HG03066 (cell line): ENCODE measurements at regions not wholly inside any gene's neighbourhood (a gene's known extent, or its start where the extent isn't known, plus 50 kb on each side); places are given as distances from the start of the nearest gene placed in this dataset.
"Not testable (repeated sequence)": the region's sequence is repeated elsewhere in the genome, so short reads cannot be mapped to it uniquely, and the experiment has no call there.

ENCODE experiments used
- ATAC-seq: cut with Tn5 transposase; IDR thresholded peaks from one replicate; pipeline ENCODE4 v1.9.1; 2021; ENCODE audit warnings: low read depth; ENCODE audit not compliant: unreplicated experiment

GRCh38 chr12:73001806-73002205, 729.6 kb downstream of the TRHDE start:
- ATAC-seq: not testable (repeated sequence)

DNA sequence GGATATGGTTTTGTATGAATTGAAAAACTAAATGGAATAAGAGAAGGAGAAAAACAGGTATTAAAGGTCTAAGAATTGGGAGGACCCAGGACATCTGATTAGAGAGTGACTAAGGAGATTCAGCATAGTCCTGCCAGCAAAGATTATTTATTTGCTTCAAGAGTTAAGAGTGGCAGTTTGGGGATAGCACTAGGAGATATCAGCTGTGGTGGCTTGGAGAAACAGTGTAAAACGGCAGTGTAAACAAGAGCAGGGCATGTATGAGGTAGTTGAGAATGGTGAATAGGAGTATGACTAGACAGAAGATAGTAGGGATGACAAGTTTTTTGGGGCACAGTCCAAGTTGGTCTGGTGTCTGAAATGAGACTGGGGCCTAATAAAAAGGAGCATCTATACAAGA, 730.3 kb downstream of the TRHDE start:
- not testable (repeated sequence) for ATAC-seq

DNA sequence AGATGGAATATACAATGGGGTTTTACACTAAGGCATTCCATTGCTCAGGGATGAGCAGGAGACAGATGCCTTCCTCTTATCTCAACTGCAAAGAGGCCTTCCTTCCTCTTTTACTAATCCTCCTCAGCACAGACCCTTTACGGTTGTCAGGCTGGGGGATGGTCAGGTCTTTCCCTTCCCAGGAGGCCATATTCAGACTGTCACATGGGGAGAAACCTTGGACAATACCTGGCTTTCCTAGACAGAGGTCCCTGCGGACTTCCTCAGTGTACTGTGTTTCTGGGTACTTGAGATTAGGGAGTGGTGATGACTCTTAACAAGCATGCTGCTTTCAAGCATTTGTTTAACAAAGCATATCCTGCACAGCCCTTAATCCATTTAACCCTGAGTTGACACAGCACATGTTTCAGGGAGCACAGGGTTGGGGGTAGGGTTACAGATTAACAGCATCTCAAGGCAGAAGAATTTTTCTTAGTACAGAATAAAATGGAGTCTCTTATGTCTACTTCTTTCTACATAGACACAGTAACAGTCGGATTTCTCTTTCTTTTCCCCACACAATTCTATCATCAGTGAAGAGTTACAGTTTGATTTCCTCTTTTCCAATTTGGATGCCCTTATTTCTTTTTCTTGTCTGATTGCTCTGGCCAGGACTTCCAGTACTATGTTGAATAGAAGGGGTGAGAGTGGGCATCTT, 737.1 kb downstream of the TRHDE start:
- not testable (repeated sequence) for ATAC-seq

GRCh38 chr12:73017981-73018380, 745.8 kb downstream of the TRHDE start:
- ATAC-seq: no peak

DNA sequence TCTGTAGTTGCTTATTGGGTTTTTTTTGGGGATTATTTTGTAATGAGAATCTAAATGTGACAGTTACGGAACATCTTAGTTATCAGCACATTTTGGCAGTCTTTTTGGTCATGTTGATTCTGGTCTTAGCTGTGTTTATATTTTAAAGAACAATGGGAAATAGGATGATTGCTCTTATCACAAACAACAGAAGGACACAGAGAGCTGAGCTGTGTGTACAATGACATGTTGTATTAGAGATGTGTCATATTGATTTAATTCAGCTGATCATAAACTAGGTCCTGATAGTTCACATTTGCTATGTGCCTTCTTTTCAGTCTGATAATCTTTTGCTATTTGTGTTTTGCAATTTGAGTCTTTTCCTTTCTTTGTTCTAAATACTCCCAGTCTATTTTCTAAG, 781.7 kb downstream of the TRHDE start:
- ATAC-seq: no peak

GRCh38 chr12:73057428-73057827, 785.3 kb downstream of the TRHDE start:
- no peak for ATAC-seq

GRCh38 chr12:73065913-73066312, 793.7 kb downstream of the TRHDE start:
- ATAC-seq: no peak

DNA sequence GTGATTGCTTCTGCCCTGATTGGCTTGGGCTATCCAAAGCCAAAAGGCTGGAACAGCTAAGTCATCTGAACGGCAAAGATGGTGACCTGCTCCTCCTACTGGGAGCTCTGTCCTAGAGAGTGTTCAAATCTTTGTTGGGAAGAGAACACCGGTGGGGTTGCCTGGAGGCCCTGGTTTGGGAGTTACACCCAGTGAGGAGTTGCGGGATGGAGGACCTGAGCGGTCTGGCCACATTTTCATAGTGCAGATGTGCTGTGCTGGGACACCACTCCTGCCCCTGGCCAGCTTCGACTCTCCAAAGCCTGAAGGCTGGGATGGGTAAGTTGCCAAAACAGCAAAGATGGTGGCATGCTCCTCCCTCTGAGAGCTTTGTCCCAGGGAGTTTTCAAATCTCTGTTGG, 795.4 kb downstream of the TRHDE start:
- ATAC-seq: no peak

DNA sequence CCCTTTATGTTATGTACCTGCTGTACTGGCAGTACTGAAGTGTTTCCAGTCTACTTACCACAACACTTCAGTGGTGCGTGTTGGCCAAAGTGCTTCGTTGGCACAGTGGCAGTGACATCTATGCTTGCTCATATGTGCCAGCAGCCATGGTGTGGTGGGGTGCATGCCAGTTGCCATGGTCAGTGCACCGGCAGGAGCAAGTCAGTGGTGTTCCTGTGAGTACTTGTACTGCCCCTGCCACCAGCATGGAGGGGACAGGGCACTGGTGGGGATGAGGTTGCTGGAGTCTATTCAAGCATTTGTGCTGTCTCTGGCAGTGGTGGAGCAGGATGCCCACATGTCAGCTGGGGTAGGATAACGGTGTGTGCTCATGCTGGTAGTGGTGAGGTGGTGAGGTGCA, 800.0 kb downstream of the TRHDE start:
- no peak for ATAC-seq

DNA sequence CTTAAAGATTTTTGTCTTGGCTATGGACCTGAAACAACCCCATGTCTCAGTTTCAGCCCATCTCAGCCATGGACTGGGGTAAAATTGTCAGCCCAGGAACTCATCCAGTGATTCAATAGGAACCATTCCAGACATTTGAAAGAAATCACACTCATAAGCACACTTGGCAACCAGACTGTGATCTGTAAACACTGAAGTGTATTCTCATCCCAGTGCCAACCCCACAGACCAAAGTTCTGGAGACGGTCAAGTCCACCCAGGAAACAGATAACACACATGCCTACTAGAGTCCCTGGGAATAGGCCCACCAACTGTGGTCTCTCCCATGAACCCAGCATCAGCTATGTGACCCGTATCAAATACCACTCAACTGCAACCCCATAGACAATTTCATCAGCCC, 804.6 kb downstream of the TRHDE start:
- no peak for ATAC-seq

- ATAC-seq: no peak
These were observed 811.6 kb downstream of the TRHDE start for GRCh38 chr12:73083736-73084135.

DNA sequence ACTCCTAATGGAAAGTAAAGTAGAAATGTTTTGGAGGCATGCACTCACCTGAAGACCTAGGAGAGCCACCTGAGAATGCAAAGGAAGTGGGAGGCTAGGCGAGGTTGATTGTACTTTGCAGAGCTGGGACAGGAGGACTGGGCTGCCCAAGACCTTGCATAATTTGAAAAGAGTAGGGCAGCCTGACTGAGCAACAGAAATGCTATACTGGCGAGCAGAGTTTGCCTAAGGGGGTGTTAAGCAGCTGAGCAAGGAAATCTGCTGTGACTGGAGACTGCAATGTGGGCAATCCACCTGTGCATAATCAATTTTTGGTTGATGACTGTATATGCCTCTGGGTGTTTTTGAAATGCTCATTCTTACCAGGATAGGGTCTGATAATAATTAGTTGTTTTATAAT, 834.1 kb downstream of the TRHDE start:
- ATAC-seq: no peak

- no peak for ATAC-seq
These were observed 834.7 kb downstream of the TRHDE start for GRCh38 chr12:73106896-73107295.

GRCh38 chr12:73110816-73111215, 838.6 kb downstream of the TRHDE start:
- ATAC-seq: no peak

GRCh38 chr12:73112035-73112816, 840.1 kb downstream of the TRHDE start:
- no peak for ATAC-seq

- no peak for ATAC-seq
These were observed 852.3 kb downstream of the TRHDE start for GRCh38 chr12:73124480-73124879.

DNA sequence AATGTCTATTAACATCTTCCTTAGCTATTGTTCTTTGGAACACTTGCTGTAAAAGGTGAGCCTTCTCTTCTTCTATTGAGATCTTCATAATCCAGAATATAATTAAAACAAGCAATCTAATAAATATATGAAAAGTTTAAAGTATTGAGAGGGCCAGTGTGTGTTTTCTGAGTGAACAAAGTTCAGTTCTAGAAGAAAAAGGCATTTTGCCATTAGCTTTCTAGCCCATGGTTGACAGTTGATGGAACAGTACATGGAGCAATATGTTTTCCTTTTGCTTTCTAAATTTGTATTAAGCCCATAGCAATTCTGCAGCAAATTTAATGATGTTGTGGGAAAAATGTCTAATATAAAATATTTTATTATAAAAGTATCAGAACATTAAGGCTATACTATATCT, 853.0 kb downstream of the TRHDE start:
- ATAC-seq: no peak

DNA sequence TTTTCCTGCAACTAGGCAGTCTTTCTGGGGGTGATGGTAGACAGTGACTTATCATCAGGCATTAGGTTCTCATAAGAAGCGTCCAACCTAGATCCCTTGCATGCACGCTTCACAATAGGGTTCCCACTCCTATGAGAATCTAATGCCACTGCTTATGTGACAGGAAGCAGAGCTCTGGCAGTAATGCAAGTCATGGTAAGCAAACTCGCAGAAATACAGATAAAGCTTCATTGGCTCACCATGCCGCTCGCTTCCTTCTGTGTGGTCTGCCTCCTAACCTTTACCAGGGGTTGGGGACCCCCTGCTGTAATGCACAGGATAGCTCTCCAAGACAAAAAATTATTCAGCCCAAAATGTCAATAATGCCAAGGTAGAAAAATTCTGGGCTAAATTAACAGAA, 864.2 kb downstream of the TRHDE start:
- ATAC-seq: no peak

- ATAC-seq: not testable (repeated sequence)
These were observed 867.5 kb downstream of the TRHDE start for GRCh38 chr12:73139642-73140041.

DNA sequence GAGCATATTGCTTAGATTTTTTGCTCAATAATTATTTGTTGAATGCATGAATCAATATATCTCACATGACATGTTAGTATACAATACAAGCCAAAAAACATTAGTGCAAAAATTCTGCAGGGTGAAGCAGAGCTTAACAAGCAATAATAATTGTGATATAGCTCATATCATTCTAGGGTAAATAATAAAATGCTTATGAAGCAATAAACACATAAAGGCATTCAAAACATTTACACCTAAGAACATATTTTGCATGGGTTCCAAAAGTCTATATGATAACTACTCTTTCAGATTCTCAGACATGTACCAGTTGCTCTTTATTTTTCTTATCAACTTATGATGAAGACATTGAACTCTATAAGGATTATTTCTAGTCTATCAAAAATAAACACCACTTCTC, 886.2 kb downstream of the TRHDE start:
- no peak for ATAC-seq

DNA sequence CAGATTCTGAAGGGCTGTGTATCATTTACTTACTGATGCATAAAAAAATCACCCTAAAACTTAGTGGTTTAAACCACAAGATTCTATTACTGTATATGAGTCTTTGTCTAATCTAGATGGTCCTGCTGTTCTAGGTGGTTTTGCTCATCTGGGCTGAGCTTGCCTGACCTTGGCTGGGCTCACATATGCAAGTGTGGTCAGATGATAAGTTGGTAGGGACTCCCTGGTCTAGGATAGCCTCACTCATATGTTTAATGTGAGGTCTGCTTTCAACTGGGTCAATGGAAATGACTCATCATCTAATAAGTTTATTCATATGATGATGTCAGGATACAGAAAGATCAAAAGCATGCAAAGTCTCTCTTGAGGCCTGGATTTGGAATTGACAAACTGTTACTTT, 887.8 kb downstream of the TRHDE start:
- ATAC-seq: no peak

DNA sequence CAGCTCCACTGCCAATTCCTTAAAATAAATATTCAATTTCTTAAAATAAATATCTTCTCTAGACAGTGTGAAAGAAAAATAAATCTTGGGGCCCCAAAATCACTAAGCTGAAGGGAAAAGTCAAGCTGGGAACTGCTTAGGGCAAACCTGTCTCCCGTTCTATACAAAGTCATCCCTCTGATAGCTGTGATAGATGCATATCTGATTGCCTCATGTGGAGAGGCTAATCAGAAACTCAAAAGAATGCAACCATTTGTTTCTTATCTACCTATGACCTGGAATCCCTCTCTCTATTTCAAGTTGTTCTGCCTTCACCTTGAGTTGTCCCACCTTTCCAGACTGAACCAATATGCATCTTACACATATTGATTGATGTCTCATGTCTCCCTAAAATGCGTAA, 889.8 kb downstream of the TRHDE start:
- ATAC-seq: no peak
